ENCODE measurements at regions not wholly inside any gene's neighbourhood (a gene's known extent, or its start where the extent isn't known, plus 50 kb on each side); places are given as distances from the start of the nearest gene placed in this dataset.

DNA sequence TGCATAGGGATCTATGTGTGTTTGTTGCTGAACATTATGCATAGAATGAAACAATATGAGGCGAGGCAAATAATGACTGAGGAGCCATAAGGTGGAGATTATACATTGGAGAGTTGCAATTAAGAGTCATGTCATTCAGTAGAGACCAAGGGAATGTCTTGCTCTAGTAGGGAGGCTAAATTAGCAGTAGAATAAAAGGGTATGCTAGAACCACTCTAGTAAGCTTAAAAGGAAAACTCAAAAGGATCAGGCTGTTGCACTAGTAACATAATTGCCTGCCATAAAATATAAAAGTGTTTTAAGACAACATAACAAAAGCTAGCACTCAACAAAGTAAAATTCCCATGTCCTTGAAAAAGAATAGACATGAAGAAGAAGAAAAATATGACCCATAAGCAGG, 586.2 kb upstream of the DIAPH2 start:
- Histone ChIP-seq H3K27me3 (ENCODE audit: control insufficient read depth, insufficient read depth, low read length, poor library complexity, severe bottlenecking) (no peaks in the 10 kb centered on the region), H3K4me3 (ENCODE audit: low read length) (no peak overlapping the region), H3K9ac (ENCODE audit: extremely low read depth, low read length, poor library complexity, severe bottlenecking) (no peak overlapping the region), H3K27ac (ENCODE audit: low read depth, low read length) (no peak overlapping the region), H3K4me1 (ENCODE audit: control insufficient read depth, insufficient read depth, low read length) (no peaks in the 10 kb centered on the region), H3K36me3 (ENCODE audit: control insufficient read depth, insufficient read depth, low read length) (no peaks in the 10 kb centered on the region), H3K9me3 (ENCODE audit: control insufficient read depth, low read length) (no peaks in the 10 kb centered on the region)
- WGBS, 2 experiments (ENCODE audit: insufficient coverage in 1 of 2, insufficient read length in 1 of 2): 95 to 100% methylated on average over 1 of the region's 1 CpG
- DNase-seq: no peak
- TF ChIP-seq, protein P1, sequence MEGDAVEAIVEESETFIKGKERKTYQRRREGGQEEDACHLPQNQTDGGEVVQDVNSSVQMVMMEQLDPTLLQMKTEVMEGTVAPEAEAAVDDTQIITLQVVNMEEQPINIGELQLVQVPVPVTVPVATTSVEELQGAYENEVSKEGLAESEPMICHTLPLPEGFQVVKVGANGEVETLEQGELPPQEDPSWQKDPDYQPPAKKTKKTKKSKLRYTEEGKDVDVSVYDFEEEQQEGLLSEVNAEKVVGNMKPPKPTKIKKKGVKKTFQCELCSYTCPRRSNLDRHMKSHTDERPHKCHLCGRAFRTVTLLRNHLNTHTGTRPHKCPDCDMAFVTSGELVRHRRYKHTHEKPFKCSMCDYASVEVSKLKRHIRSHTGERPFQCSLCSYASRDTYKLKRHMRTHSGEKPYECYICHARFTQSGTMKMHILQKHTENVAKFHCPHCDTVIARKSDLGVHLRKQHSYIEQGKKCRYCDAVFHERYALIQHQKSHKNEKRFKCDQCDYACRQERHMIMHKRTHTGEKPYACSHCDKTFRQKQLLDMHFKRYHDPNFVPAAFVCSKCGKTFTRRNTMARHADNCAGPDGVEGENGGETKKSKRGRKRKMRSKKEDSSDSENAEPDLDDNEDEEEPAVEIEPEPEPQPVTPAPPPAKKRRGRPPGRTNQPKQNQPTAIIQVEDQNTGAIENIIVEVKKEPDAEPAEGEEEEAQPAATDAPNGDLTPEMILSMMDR (conservative IDR thresholded peaks at IDR 0.05): no peak
- H3K9me3 Mint-ChIP-seq: no peaks in the 10 kb centered on the region
- peaks cover 2% of the 10 kb centered on the region for H3K27me3 Mint-ChIP-seq (ENCODE audit: insufficient read depth)
- H3K27ac Mint-ChIP-seq: no peak overlapping the region
- no peaks in the 10 kb centered on the region for H3K36me3 Mint-ChIP-seq (ENCODE audit: low read depth)
- no peak overlapping the region for H3K4me3 Mint-ChIP-seq
- peaks cover 6% of the 10 kb centered on the region for H3K4me1 Mint-ChIP-seq

DNA sequence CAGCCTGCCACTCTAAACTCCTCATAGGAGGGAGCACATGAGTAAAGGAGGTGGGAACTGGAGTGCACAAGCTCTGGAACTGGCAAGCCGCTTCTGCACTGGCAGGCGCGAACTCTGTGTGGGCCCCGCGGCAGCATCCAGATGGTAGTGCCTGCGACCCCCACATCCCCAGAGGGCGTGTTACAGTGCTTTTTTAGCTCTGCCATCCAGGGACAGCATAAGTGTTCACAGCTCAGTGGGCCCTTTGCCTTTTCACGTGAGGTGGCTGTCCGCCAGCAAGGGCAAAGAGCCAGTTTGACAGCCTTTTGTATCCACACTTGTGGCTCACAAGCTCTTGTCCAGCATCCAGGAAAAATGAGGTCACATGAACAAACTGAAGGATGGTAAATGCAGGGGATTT, 581.6 kb upstream of the DIAPH2 start:
- TF ChIP-seq, protein P1 (conservative IDR thresholded peaks at IDR 0.05): no peak
- Histone ChIP-seq H3K4me1 (ENCODE audit: control insufficient read depth, insufficient read depth, low read length) (no peaks in the 10 kb centered on the region), H3K9ac (ENCODE audit: extremely low read depth, low read length, poor library complexity, severe bottlenecking) (no peak overlapping the region), H3K27ac (ENCODE audit: low read depth, low read length) (no peak overlapping the region), H3K27me3 (ENCODE audit: control insufficient read depth, insufficient read depth, low read length, poor library complexity, severe bottlenecking) (no peaks in the 10 kb centered on the region), H3K36me3 (ENCODE audit: control insufficient read depth, insufficient read depth, low read length) (no peaks in the 10 kb centered on the region), H3K4me3 (ENCODE audit: low read length) (no peak overlapping the region), H3K9me3 (ENCODE audit: control insufficient read depth, low read length) (no peaks in the 10 kb centered on the region)
- WGBS, 2 experiments (ENCODE audit: insufficient coverage in 1 of 2, insufficient read length in 1 of 2): 93% methylated on average over 9 of the region's 9 CpGs; no CpG with 5 or more reads in 1 of the 2 experiments
- no peaks in the 10 kb centered on the region for H3K9me3 Mint-ChIP-seq
- peaks cover 19% of the 10 kb centered on the region for H3K27me3 Mint-ChIP-seq (ENCODE audit: insufficient read depth)
- no peak overlapping the region for H3K27ac Mint-ChIP-seq
- no peaks in the 10 kb centered on the region for H3K36me3 Mint-ChIP-seq (ENCODE audit: low read depth)
- DNase-seq: no peak
- H3K4me1 Mint-ChIP-seq: no peaks in the 10 kb centered on the region
- H3K4me3 Mint-ChIP-seq: no peak overlapping the region

DNA sequence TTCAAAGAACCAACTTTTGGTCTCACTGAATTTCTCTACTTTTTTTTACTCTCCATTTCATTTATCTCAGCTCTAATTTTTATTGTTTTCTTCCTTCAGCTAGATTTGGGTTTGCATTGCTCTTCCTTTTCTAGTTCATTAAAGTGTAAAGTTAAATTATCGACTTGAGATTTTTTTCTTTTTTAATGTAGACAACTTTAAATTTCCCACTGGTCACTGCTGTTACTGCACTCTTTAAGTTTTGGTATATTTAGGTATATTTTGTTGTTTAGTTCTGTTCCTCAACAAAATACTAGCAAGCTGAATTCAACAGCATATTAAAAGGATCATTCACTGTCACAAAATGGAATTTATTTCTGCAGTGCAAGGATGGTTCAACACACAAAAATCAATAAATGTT, 572.0 kb upstream of the DIAPH2 start:
- Mint-ChIP-seq H3K9me3 (peaks cover 15% of the 10 kb centered on the region), H3K4me1 (no peaks in the 10 kb centered on the region), H3K27ac (no peak overlapping the region), H3K36me3 (ENCODE audit: low read depth) (no peaks in the 10 kb centered on the region), H3K27me3 (ENCODE audit: insufficient read depth) (peaks cover 30% of the 10 kb centered on the region), H3K4me3 (no peak overlapping the region)
- no peak overlapping the region for H3K9ac ChIP-seq (ENCODE audit: extremely low read depth, low read length, poor library complexity, severe bottlenecking)
- H3K4me3 ChIP-seq (ENCODE audit: low read length): no peak overlapping the region
- peaks cover 4% of the 10 kb centered on the region for H3K27me3 ChIP-seq (ENCODE audit: control insufficient read depth, insufficient read depth, low read length, poor library complexity, severe bottlenecking)
- no peak for DNase-seq
- H3K9me3 ChIP-seq (ENCODE audit: control insufficient read depth, low read length): no peaks in the 10 kb centered on the region
- TF ChIP-seq, protein P1 (conservative IDR thresholded peaks at IDR 0.05): peak; percentile 52
- no peaks in the 10 kb centered on the region for H3K4me1 ChIP-seq (ENCODE audit: control insufficient read depth, insufficient read depth, low read length)
- no CpG with 5 or more reads among the region's 1 CpG for WGBS, 2 experiments (ENCODE audit: insufficient coverage in 1 of 2, insufficient read length in 1 of 2)
- H3K27ac ChIP-seq (ENCODE audit: low read depth, low read length): no peak overlapping the region
- no peaks in the 10 kb centered on the region for H3K36me3 ChIP-seq (ENCODE audit: control insufficient read depth, insufficient read depth, low read length)
